PC-3 (cell line): ENCODE measurements at regions not wholly inside any gene's neighbourhood (a gene's known extent, or its start where the extent isn't known, plus 50 kb on each side); places are given as distances from the start of the nearest gene placed in this dataset.

Source experiments
- ATAC-seq: fragments of 200-7000 bp; cut with Tn5 transposase; 2 replicates; pipeline ENCODE4 v1.9.1; 2020; ENCODE audit warnings: mild to moderate bottlenecking, moderate library complexity
- BruUV-seq: library from RNA; stranded (reverse); fragments of 400-500 nt; replicated peaks from 2 replicates; lab custom pipeline; 2021; lab: Mats Ljungman, UMichigan
- CTCF ChIA-PET: fragments of 300-600 bp; sonication (Branson Sonifier 250); formaldehyde crosslinking; loops from one replicate; lab custom pipeline; 2022; ENCODE audit warnings: antibody characterized with exemption; lab: Charles Lee
- POLR2A ChIA-PET: fragments of 300-600 bp; sonication (Branson Sonifier 250); formaldehyde crosslinking; loops from one replicate; lab custom pipeline; 2022; ENCODE audit warnings: antibody characterized with exemption; ENCODE audit not compliant: unreplicated experiment; lab: Charles Lee
- DNase-seq: peaks from one replicate; pipeline ENCODE4 v3.0.0-alpha.2; 2015
- H2AFZ ChIP-seq: fragments of 300-600 bp; sonication (generic); 2 replicates; pipeline ENCODE4 v1.6.0; 2016; ENCODE audit warnings: antibody characterized with exemption, low read length
- H3F3A ChIP-seq: fragments of 300-600 bp; sonication (generic); one replicate; pipeline ENCODE4 v1.6.0; 2017; ENCODE audit warnings: antibody characterized with exemption, low read length, control low read depth, mild to moderate bottlenecking; ENCODE audit not compliant: unreplicated experiment
- H3K27ac ChIP-seq: fragments of 300-600 bp; sonication (generic); 2 replicates; pipeline ENCODE4 v1.5.1; 2016; ENCODE audit warnings: mild to moderate bottlenecking, low read length
- H3K27me3 ChIP-seq: fragments of 300-600 bp; sonication (generic); 2 replicates; pipeline ENCODE4 v1.6.1; 2016; ENCODE audit warnings: low read length, mixed read lengths
- H3K36me3 ChIP-seq: fragments of 300-600 bp; sonication (generic); 2 replicates; pipeline ENCODE4 v1.6.1; 2016; ENCODE audit warnings: low read depth, mixed run types, low read length, mixed read lengths
- H3K4me1 ChIP-seq: fragments of 300-600 bp; sonication (generic); 2 replicates; pipeline ENCODE4 v1.5.1; 2016; ENCODE audit warnings: low read length; ENCODE audit not compliant: insufficient read depth
- H3K4me2 ChIP-seq: fragments of 300-600 bp; sonication (generic); 2 replicates; pipeline ENCODE4 v1.6.0; 2016; ENCODE audit warnings: low read length
- H3K4me3 ChIP-seq: fragments of 300-600 bp; sonication (generic); 2 replicates; pipeline ENCODE4 v1.5.1; 2016; ENCODE audit warnings: mild to moderate bottlenecking, low read length, mixed read lengths
- H3K79me2 ChIP-seq: fragments of 300-600 bp; sonication (generic); 2 replicates; pipeline ENCODE4 v1.6.1; 2017; ENCODE audit warnings: low read length, mixed read lengths
- H3K9ac ChIP-seq: fragments of 300-600 bp; sonication (generic); 2 replicates; pipeline ENCODE4 v1.6.0; 2016; ENCODE audit warnings: mild to moderate bottlenecking, low read length
- H3K9me2 ChIP-seq: fragments of 300-600 bp; sonication (generic); replicated peaks from 2 replicates; pipeline ENCODE4 v1.6.1; 2016; ENCODE audit warnings: mixed run types, low read length, mixed read lengths
- H3K9me3 ChIP-seq: fragments of 300-600 bp; sonication (generic); 2 replicates; pipeline ENCODE4 v1.6.1; 2016; ENCODE audit warnings: low read length, mixed read lengths
- H4K20me1 ChIP-seq: fragments of 300-600 bp; sonication (generic); 2 replicates; pipeline ENCODE4 v1.6.1; 2016; ENCODE audit warnings: low read length, mixed read lengths
- EZH2 ChIP-seq: fragments of 300-600 bp; sonication (generic); IDR thresholded peaks from one replicate; pipeline ENCODE4 v1.6.1; 2017; ENCODE audit warnings: antibody characterized with exemption, mild to moderate bottlenecking, low read length; ENCODE audit not compliant: unreplicated experiment
- EZH2phosphoT487 ChIP-seq: fragments of 300-600 bp; sonication (generic); IDR thresholded peaks from 2 replicates; pipeline ENCODE4 v1.6.1; 2018; ENCODE audit warnings: mild to moderate bottlenecking, antibody characterized with exemption, low read length, borderline replicate concordance
- intact Hi-C: fragments of 100-400 bp; cut with micrococcal nuclease; formaldehyde crosslinking; loops from 2 replicates; pipeline ENCODE4 v1.9.0; 2023
- TF ChIP-seq, protein P1 (sequence below): fragments of 300-600 bp; sonication (generic); conservative IDR thresholded peaks from 2 replicates; pipeline ENCODE4 v1.5.1; 2017; ENCODE audit warnings: antibody characterized with exemption, low read depth, mild to moderate bottlenecking, low read length

DNA sequence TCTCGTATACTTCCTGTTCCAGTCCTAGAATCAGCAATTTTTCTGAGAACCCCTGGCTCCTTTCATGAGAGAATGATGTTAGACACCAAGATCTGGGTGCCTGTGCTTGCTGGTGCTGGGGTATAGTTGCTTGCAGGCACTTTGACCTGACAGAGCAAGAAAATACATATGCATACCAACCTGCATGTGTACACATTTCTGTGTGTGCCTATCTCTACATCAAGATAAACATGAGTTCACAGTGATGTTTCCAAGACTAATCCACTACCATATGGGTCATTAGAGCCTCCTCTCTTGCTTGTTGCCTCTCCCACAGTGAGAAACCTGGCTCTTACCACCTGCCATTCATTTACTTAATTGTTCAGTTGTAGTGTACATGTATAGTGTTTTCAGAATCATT, 229.1 kb upstream of the IGFBP3 start:
- no peak overlapping the region for H3K9ac ChIP-seq
- H3K4me1 ChIP-seq = peaks cover 30% of the 10 kb centered on the region
- ATAC-seq (no peak), DNase-seq (no peak)
- POLR2A ChIA-PET = no interaction called here
- CTCF ChIA-PET = no interaction called here
- no peak overlapping the region for H3K4me3 ChIP-seq
- TF ChIP-seq, protein P1, sequence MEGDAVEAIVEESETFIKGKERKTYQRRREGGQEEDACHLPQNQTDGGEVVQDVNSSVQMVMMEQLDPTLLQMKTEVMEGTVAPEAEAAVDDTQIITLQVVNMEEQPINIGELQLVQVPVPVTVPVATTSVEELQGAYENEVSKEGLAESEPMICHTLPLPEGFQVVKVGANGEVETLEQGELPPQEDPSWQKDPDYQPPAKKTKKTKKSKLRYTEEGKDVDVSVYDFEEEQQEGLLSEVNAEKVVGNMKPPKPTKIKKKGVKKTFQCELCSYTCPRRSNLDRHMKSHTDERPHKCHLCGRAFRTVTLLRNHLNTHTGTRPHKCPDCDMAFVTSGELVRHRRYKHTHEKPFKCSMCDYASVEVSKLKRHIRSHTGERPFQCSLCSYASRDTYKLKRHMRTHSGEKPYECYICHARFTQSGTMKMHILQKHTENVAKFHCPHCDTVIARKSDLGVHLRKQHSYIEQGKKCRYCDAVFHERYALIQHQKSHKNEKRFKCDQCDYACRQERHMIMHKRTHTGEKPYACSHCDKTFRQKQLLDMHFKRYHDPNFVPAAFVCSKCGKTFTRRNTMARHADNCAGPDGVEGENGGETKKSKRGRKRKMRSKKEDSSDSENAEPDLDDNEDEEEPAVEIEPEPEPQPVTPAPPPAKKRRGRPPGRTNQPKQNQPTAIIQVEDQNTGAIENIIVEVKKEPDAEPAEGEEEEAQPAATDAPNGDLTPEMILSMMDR = no peak
- no peak for TF ChIP-seq EZH2
- TF ChIP-seq EZH2phosphoT487 = no peak
- BruUV-seq = no TSS peak
- H4K20me1 ChIP-seq = no peaks in the 10 kb centered on the region
- no peaks in the 10 kb centered on the region for H3K36me3 ChIP-seq
- H3K4me2 ChIP-seq = no peak overlapping the region
- H2AFZ ChIP-seq = no peak overlapping the region
- H3K27me3 ChIP-seq = no peaks in the 10 kb centered on the region
- no peaks in the 10 kb centered on the region for H3K79me2 ChIP-seq
- intact Hi-C loops = loop anchor here (5.0 kb wide), 1 partner anchor 228 kb away; the partner anchor contains the start of gene IGFBP3
- no peaks in the 10 kb centered on the region for H3F3A ChIP-seq
- no peaks in the 10 kb centered on the region for H3K9me3 ChIP-seq
- no peak overlapping the region for H3K27ac ChIP-seq
- H3K9me2 ChIP-seq = no peaks in the 10 kb centered on the region

DNA sequence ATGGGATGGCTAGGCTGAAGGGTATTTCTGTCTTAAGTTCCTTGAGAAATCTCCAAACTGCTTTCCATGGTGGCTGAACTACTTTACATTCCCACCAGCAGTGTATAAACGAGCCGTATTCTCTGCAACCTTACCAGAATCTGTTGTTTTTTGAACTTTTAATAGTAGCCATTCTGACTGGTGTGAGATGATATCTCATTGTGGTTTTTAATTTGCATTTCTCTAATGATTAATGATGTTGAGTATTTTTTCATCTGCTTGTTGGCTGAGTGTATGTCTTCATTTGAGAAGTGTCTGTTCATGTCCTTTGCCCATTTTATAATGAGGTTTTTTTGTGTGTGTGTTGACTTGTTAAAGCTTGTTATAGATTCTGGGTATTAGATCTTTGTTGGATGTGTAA, 226.8 kb upstream of the IGFBP3 start:
- no TSS peak for BruUV-seq
- H3K4me2 ChIP-seq = no peak overlapping the region
- no peaks in the 10 kb centered on the region for H3F3A ChIP-seq
- H3K36me3 ChIP-seq = no peaks in the 10 kb centered on the region
- H4K20me1 ChIP-seq = no peaks in the 10 kb centered on the region
- H3K9ac ChIP-seq = no peak overlapping the region
- intact Hi-C loops = no loop called here
- H2AFZ ChIP-seq = no peak overlapping the region
- TF ChIP-seq EZH2phosphoT487 (no peak), EZH2 (no peak)
- TF ChIP-seq, protein P1 = no peak
- no peaks in the 10 kb centered on the region for H3K27me3 ChIP-seq
- H3K9me2 ChIP-seq = no peaks in the 10 kb centered on the region
- no peaks in the 10 kb centered on the region for H3K79me2 ChIP-seq
- ChIA-PET CTCF (no interaction called here), POLR2A (no interaction called here)
- no peak overlapping the region for H3K27ac ChIP-seq
- ATAC-seq = no peak
- no peak overlapping the region for H3K4me3 ChIP-seq
- H3K4me1 ChIP-seq = peaks cover 17% of the 10 kb centered on the region
- no peak for DNase-seq
- no peaks in the 10 kb centered on the region for H3K9me3 ChIP-seq

DNA sequence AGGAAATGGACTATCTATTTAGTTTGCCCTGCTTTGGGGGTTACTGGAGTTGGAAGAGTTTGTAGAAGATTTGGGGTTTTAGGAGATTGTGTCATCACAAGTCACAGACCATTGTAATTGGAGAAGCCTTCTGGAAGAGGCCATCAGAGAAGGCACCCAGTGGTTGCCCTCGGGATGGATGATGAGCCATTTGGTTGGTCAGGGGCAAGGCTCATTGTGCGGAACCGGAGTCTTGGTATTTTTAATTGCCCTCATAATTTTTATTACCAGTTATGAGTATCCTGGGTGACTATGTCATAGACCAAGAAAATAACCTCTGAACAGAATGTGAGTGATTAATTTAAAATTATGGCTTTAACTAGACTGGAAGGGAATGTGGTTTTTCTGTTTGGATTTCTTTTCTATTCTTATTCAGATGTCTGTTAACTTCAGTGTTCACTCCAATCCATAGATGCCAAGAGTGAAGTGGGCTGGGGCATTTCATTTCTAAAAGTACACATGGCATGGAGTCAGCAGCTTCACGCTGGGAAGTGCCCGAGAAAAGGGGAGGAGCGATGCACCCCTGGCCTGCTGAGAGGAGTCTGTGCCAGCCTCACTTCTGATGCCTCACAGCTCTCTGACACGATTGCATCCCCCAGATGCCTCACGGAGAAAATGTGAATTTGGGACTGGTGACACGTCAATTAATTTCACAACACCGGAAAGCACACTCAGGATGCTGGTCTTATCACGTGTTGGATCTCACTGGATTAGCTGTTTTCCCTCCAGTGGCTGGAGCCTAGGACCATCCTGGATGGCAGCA, 225.6 kb upstream of the IGFBP3 start:
- POLR2A ChIA-PET = no interaction called here

More for the DNA sequence above, 225.6 kb upstream of the IGFBP3 start:
- Histone ChIP-seq H3K4me3 (no peak overlapping the region), H3K36me3 (no peaks in the 10 kb centered on the region), H3K4me1 (peaks cover 17% of the 10 kb centered on the region), H3K79me2 (no peaks in the 10 kb centered on the region), H3F3A (no peaks in the 10 kb centered on the region), H4K20me1 (no peaks in the 10 kb centered on the region), H3K9ac (no peak overlapping the region), H3K4me2 (peak overlapping the region; percentile 24), H3K9me3 (no peaks in the 10 kb centered on the region), H3K9me2 (no peaks in the 10 kb centered on the region), H3K27ac (peak overlapping the region; percentile 62), H3K27me3 (no peaks in the 10 kb centered on the region), H2AFZ (no peak overlapping the region)
- intact Hi-C loops = no loop called here
- CTCF ChIA-PET = no interaction called here
- no TSS peak for BruUV-seq
- peak; percentile 67 for DNase-seq
- peak; percentile 79 for ATAC-seq
- TF ChIP-seq EZH2phosphoT487 (no peak), EZH2 (no peak)
- TF ChIP-seq, protein P1 = no peak
